OCI-LY3 (cell line): ENCODE measurements at regions not wholly inside any gene's neighbourhood (a gene's known extent, or its start where the extent isn't known, plus 50 kb on each side); places are given as distances from the start of the nearest gene placed in this dataset.

ENCODE experiments used
- CTCF ChIP-seq: fragments of 200-600, 300-600 bp; sonication (generic); IDR thresholded peaks from 2 replicates; pipeline ENCODE4 v1.5.1; 2014; ENCODE audit warnings: antibody characterized with exemption, low read length, low read depth
- EZH2phosphoT487 ChIP-seq: fragments of 200-600 bp; shearing (Covaris generic); IDR thresholded peaks from 2 replicates; pipeline ENCODE4 v1.6.1; 2018; ENCODE audit warnings: antibody characterized with exemption, mixed run types, low read depth

DNA sequence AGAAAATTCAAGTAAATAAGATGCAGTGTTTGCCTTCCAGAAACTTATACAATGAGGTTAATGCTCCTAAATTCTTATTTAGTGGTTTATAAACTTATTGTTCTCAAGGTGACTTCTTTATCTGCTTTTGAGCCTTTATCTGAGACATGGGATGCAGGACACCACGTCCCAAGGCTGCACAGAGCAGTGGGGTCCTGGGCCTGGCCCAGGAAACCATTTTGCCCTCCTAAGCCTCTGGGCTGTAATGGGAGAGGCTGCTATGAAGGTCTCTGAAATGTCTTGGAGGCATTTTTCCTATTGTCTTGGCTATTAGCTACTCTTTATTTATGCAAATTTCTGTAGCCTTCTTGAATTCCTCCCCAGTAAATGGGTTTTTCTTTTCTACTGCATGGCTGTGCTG lies 652.6 kb upstream of the SETBP1 start:
- no peak for TF ChIP-seq CTCF
- TF ChIP-seq EZH2phosphoT487: no peak
